Uterus (tissue), 2 donors: ENCODE measurements at regions not wholly inside any gene's neighbourhood (a gene's known extent, or its start where the extent isn't known, plus 50 kb on each side); places are given as distances from the start of the nearest gene placed in this dataset.

Source experiments
- CTCF ChIP-seq, 4 experiments: fragments of 200-600 bp in 2 of 4; fragments of 450-650 bp in 2 of 4; sonication (generic) in 2 of 4; IDR thresholded peaks; one replicate each; pipeline ENCODE4 v1.5.1; 2016 to 2019; ENCODE audit warnings: antibody characterized with exemption in 4 of 4, mild to moderate bottlenecking in 2 of 4, moderate library complexity in 1 of 4
- POLR2A ChIP-seq, 2 donors: fragments of 450-650 bp; IDR thresholded peaks; one replicate each; pipeline ENCODE4 v1.6.1; 2016; ENCODE audit warnings: antibody characterized with exemption in 2 of 2, mild to moderate bottlenecking in 1 of 2, moderate library complexity in 1 of 2

DNA sequence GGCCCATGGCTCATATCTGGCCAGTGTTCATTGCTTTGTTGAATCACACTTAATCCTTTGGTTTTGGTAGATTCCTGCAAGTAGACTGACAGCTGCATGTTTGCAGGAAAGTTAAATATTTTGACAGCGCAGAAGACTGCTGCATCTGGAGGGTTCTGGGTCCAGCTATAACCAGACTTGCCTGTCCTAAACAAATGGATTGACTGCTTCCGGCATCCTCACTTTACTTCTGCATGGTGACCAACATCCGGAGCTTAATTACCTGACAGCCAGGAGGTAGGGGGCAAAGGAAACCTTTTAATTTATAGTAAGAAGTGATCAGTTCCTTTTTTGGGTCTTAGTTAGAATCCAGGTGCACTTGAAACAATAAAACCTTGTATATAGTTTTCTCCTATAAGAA is 263.3 kb downstream of the SNX10 start:
- no peak for TF ChIP-seq CTCF (IDR thresholded peaks at IDR 0.05)
- TF ChIP-seq POLR2A (IDR thresholded peaks at IDR 0.05), result no peak
